Spleen (tissue), 11 donors: ENCODE measurements at regions not wholly inside any gene's neighbourhood (a gene's known extent, or its start where the extent isn't known, plus 50 kb on each side); places are given as distances from the start of the nearest gene placed in this dataset.

Experiments
- DNase-seq: peaks from one replicate; pipeline ENCODE4 v3.0.0-alpha.2; 2020
- H3K27ac ChIP-seq, 8 donors: fragments of 200-600 bp; sonication (generic) in 7 of 8; 1 replicate in 4 of 8; 2 replicates in 4 of 8; pipeline versions ENCODE4 v1.5.0 to v1.8.0; 2016 to 2021; ENCODE audit warnings: inconsistent platforms in 4 of 8, mild to moderate bottlenecking in 4 of 8, moderate library complexity in 1 of 8
- H3K27me3 ChIP-seq, 7 donors: fragments of 200-600 bp; sonication (generic) in 6 of 7; replicated peaks in 1 of 7; 1 replicate in 4 of 7; 2 replicates in 3 of 7; pipeline versions ENCODE4 v1.5.0 to v1.8.0; 2016 to 2021; ENCODE audit warnings: inconsistent platforms in 3 of 7, mild to moderate bottlenecking in 1 of 7
- H3K36me3 ChIP-seq, 6 donors: fragments of 200-600 bp; sonication (generic) in 5 of 6; 1 replicate in 4 of 6; 2 replicates in 2 of 6; pipeline versions ENCODE4 v1.5.0 to v1.8.0; 2016 to 2021; ENCODE audit warnings: inconsistent platforms in 2 of 6
- H3K4me1 ChIP-seq, 6 donors: fragments of 200-600 bp; sonication (generic) in 5 of 6; 1 replicate in 3 of 6; 2 replicates in 3 of 6; pipeline versions ENCODE4 v1.5.0 to v1.8.0; 2016 to 2021; ENCODE audit warnings: inconsistent platforms in 3 of 6
- H3K4me3 ChIP-seq, 8 donors: fragments of 200-600 bp; sonication (generic) in 7 of 8; 1 replicate in 4 of 8; 2 replicates in 4 of 8; pipeline versions ENCODE4 v1.5.0 to v1.8.0; 2016 to 2021; ENCODE audit warnings: inconsistent platforms in 4 of 8, mild to moderate bottlenecking in 4 of 8, moderate library complexity in 2 of 8
- H3K9me3 ChIP-seq, 8 donors: fragments of 200-600 bp; sonication (generic) in 7 of 8; 1 replicate in 4 of 8; 2 replicates in 4 of 8; pipeline versions ENCODE4 v1.5.0 to v1.8.0; 2016 to 2021; ENCODE audit warnings: inconsistent platforms in 4 of 8
- CTCF ChIP-seq, 11 experiments: fragments of 200-600 bp in 7 of 11; fragments of 450-650 bp in 4 of 11; sonication (generic) in 4 of 11; IDR thresholded peaks in 8 of 11; conservative IDR thresholded peaks in 3 of 11; 1 replicate in 7 of 11; 2 replicates in 4 of 11; pipeline versions ENCODE4 v1.4.0 to v1.8.0; 2016 to 2021; ENCODE audit warnings: antibody characterized with exemption in 11 of 11, inconsistent platforms in 4 of 11, mild to moderate bottlenecking in 1 of 11
- POLR2A ChIP-seq, 3 donors: fragments of 450-650 bp; IDR thresholded peaks; one replicate each; pipeline ENCODE4 v1.5.1; 2017; ENCODE audit warnings: antibody characterized with exemption in 3 of 3, mild to moderate bottlenecking in 1 of 3
- POLR2AphosphoS5 ChIP-seq, 3 donors: sonication (generic); formaldehyde crosslinking; IDR thresholded peaks; one replicate each; pipeline ENCODE4 v1.5.1; 2017; ENCODE audit warnings: antibody characterized with exemption in 3 of 3
- WGBS, 5 donors: extraction: QIAGEN DNeasy Blood & Tissue Kit in 3 of 5; methylation state at CpG; one replicate each; pipeline versions ENCODE4 v1.1.5 to v1.1.7; 2013 to 2018; 5-methylcytosine and 5-hydroxymethylcytosine counted together
- intact Hi-C: fragments of 100-400 bp; cut with DNase I; formaldehyde crosslinking; loops from one replicate; pipeline ENCODE4 v1.15.0; 2023; ENCODE audit warnings: low total_unique reads
- donor health status: healthy with polysubstance abuse.
- donor health status: DM: no; HTN: no; CAD: no; lungs with moderate emphysema.
- donor health status: DM: no; HTN: no; CAD: no.
- donor health status: Bipolar disorder and iron deficiency.
- donor health status: healthy.
- donor health status: DM: no; HTN: no; CAD: no.
- donor health status: DM: yes; HTN: yes; CAD: no.

DNA sequence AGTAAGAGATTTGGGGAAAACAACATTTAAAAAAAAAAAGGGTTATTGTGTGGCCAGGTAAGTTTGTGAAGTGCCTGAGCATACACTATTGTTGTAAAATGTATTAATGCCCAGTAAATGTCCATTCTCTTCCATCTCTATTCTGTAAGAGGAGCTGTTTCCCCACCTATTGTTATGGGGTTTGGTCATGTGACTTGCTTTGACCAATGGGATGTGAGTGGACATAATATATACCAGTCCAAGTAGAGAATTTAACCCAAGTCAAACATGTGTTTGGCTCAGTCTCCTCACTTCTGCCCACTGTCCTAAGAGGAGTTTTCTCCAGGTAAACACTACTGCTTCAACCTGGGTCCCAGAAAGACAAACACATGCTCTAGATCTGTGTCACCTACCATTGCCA lies 377.1 kb downstream of the FOXA2 start:
- Histone ChIP-seq H3K27ac (no peak overlapping the region), H3K4me1 (no peaks in the 10 kb centered on the region), H3K9me3 (peaks cover 0 to 49% (median 30%) of the 10 kb centered on the region in 8 donors), H3K4me3 (no peak overlapping the region), H3K36me3 (no peaks in the 10 kb centered on the region), H3K27me3 (no peaks in the 10 kb centered on the region)
- DNase-seq = no peak
- no peak for TF ChIP-seq POLR2AphosphoS5 (IDR thresholded peaks at IDR 0.05)
- no peak for TF ChIP-seq CTCF (IDR thresholded peaks at IDR 0.05 in 8 of 11, conservative IDR thresholded peaks at IDR 0.05 in 3 of 11)
- TF ChIP-seq POLR2A (IDR thresholded peaks at IDR 0.05) = no peak
- intact Hi-C loops = no loop called here

DNA sequence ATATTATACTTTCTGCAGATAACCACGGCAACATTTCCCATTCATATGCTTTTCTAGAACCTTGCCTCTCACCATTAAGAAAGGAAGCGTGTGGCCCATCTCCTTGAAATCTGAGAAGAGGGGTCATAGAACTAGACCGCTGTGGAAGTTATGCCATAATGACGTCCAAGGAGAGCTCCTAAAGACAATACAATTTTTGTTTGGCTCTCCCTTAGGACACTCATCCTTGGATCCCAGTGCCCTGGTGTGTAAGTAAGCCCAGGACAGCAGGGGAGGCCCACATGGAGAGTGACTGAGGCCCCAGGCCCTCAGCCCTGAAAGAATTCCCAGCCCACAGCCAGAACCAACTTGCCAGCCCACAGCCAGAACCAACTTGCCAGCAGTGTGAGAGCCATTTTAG lies 379.6 kb downstream of the FOXA2 start:
- Histone ChIP-seq H3K4me3 (no peak overlapping the region), H3K36me3 (no peaks in the 10 kb centered on the region), H3K4me1 (no peaks in the 10 kb centered on the region), H3K27ac (no peak overlapping the region), H3K27me3 (no peaks in the 10 kb centered on the region), H3K9me3 (peaks cover 0 to 70% (median 47%) of the 10 kb centered on the region in 8 donors)
- TF ChIP-seq CTCF (IDR thresholded peaks at IDR 0.05 in 8 of 11, conservative IDR thresholded peaks at IDR 0.05 in 3 of 11) (no peak), POLR2A (IDR thresholded peaks at IDR 0.05) (no peak), POLR2AphosphoS5 (IDR thresholded peaks at IDR 0.05) (no peak)
- intact Hi-C loops = no loop called here
- DNase-seq = no peak
- 76 to 82% (median 80%) methylated on average over 4 of the region's 4 CpGs for WGBS, 5 donors

GRCh38 chr20:22182148-22182547 lies 402.2 kb downstream of the FOXA2 start:
- H3K27ac ChIP-seq = no peak overlapping the region
- DNase-seq = no peak
- H3K27me3 ChIP-seq = no peaks in the 10 kb centered on the region
- intact Hi-C loops = no loop called here
- H3K4me3 ChIP-seq = no peak overlapping the region
- WGBS, 5 donors = 49 to 63% (median 50%) methylated on average over 1 of the region's 1 CpG
- H3K4me1 ChIP-seq = no peaks in the 10 kb centered on the region
- H3K36me3 ChIP-seq = no peaks in the 10 kb centered on the region
- TF ChIP-seq CTCF (IDR thresholded peaks at IDR 0.05 in 8 of 11, conservative IDR thresholded peaks at IDR 0.05 in 3 of 11) (no peak), POLR2AphosphoS5 (IDR thresholded peaks at IDR 0.05) (no peak), POLR2A (IDR thresholded peaks at IDR 0.05) (no peak)
- H3K9me3 ChIP-seq = peaks cover 0 to 22% (median 10%) of the 10 kb centered on the region in 8 donors

- no peaks in the 10 kb centered on the region for H3K4me1 ChIP-seq
- intact Hi-C loops = no loop called here
- H3K4me3 ChIP-seq = no peak overlapping the region
- no peaks in the 10 kb centered on the region for H3K27me3 ChIP-seq
- H3K36me3 ChIP-seq = no peaks in the 10 kb centered on the region
- 49 to 74% (median 57%) methylated on average over 1 of the region's 1 CpG for WGBS, 5 donors
- TF ChIP-seq POLR2A (IDR thresholded peaks at IDR 0.05) (no peak), CTCF (IDR thresholded peaks at IDR 0.05 in 8 of 11, conservative IDR thresholded peaks at IDR 0.05 in 3 of 11) (no peak), POLR2AphosphoS5 (IDR thresholded peaks at IDR 0.05) (no peak)
- H3K27ac ChIP-seq = no peak overlapping the region
- H3K9me3 ChIP-seq = peaks cover 0 to 32% (median 18%) of the 10 kb centered on the region in 8 donors
- DNase-seq = no peak
These were observed 404.1 kb downstream of the FOXA2 start for GRCh38 chr20:22180244-22180643.
